NCI-H2227 (cell line): ENCODE measurements at regions not wholly inside any gene's neighbourhood (a gene's known extent, or its start where the extent isn't known, plus 50 kb on each side); places are given as distances from the start of the nearest gene placed in this dataset.
"Not testable (repeated sequence)": the region's sequence is repeated elsewhere in the genome, so short reads cannot be mapped to it uniquely, and the experiment has no call there.

ENCODE experiments used
- DNase-seq: peaks from one replicate; lab custom pipeline; 2025; ENCODE audit not compliant: unreplicated experiment; lab: John Stamatoyannopoulos, UW

GRCh38 chr2:238520359-238520886 is 93.7 kb downstream of the ASB1 start:
- no peak for DNase-seq

GRCh38 chr2:238521002-238521401 is 94.3 kb downstream of the ASB1 start:
- no peak for DNase-seq

GRCh38 chr2:238521870-238522269 is 95.1 kb downstream of the ASB1 start:
- DNase-seq: no peak

GRCh38 chr2:238523158-238524110 is 96.7 kb downstream of the ASB1 start:
- peak; percentile 53 for DNase-seq

- no peak for DNase-seq
Measured at GRCh38 chr2:238524426-238524983, 97.8 kb downstream of the ASB1 start.

GRCh38 chr2:238525990-238526389 is 99.3 kb downstream of the ASB1 start:
- no peak for DNase-seq

GRCh38 chr2:238527565-238527964 is 100.8 kb downstream of the ASB1 start:
- no peak for DNase-seq

GRCh38 chr2:238528953-238529781 is 102.4 kb downstream of the ASB1 start:
- no peak for DNase-seq

GRCh38 chr2:238531017-238531645 is 104.4 kb downstream of the ASB1 start:
- not testable (repeated sequence) for DNase-seq

GRCh38 chr2:238543732-238544131 is 117.0 kb downstream of the ASB1 start:
- not testable (repeated sequence) for DNase-seq

- no peak for DNase-seq
Measured at GRCh38 chr2:238548902-238549462, 122.3 kb downstream of the ASB1 start.

GRCh38 chr2:238549866-238550265 is 123.1 kb downstream of the ASB1 start:
- DNase-seq: no peak

- no peak for DNase-seq
Measured at GRCh38 chr2:238551091-238551490, 124.4 kb downstream of the ASB1 start.

GRCh38 chr2:238552226-238552625 is 125.5 kb downstream of the ASB1 start:
- no peak for DNase-seq

- DNase-seq: no peak
Measured at GRCh38 chr2:238553159-238553558, 126.4 kb downstream of the ASB1 start.

- DNase-seq: no peak
Measured at GRCh38 chr2:238554468-238555315, 128.0 kb downstream of the ASB1 start.

- DNase-seq: no peak
Measured at GRCh38 chr2:238555786-238556542, 129.2 kb downstream of the ASB1 start.

GRCh38 chr2:238557431-238557830 is 130.7 kb downstream of the ASB1 start:
- DNase-seq: no peak

GRCh38 chr2:238557936-238558335 is 131.2 kb downstream of the ASB1 start:
- no peak for DNase-seq
